PC-3 (cell line): ENCODE measurements at regions not wholly inside any gene's neighbourhood (a gene's known extent, or its start where the extent isn't known, plus 50 kb on each side); places are given as distances from the start of the nearest gene placed in this dataset.

Source experiments
- CTCF ChIP-seq: fragments of 300-600 bp; sonication (generic); conservative IDR thresholded peaks from 2 replicates; pipeline ENCODE4 v1.5.1; 2017; ENCODE audit warnings: antibody characterized with exemption, low read depth, mild to moderate bottlenecking, low read length
- EZH2 ChIP-seq: fragments of 300-600 bp; sonication (generic); IDR thresholded peaks from one replicate; pipeline ENCODE4 v1.6.1; 2017; ENCODE audit warnings: antibody characterized with exemption, mild to moderate bottlenecking, low read length; ENCODE audit not compliant: unreplicated experiment

- TF ChIP-seq CTCF: peak; percentile 30; the same call in 1 of the 2 replicates
- no peak for TF ChIP-seq EZH2
Observed at GRCh38 chr17:22695228-22695619, 1002.9 kb downstream of the KCNJ18 start.
